ENCODE measurements at regions not wholly inside any gene's neighbourhood (a gene's known extent, or its start where the extent isn't known, plus 50 kb on each side); places are given as distances from the start of the nearest gene placed in this dataset.

- TF ChIP-seq CTCF (IDR thresholded peaks at IDR 0.05) = no peak
- TF ChIP-seq POLR2A (IDR thresholded peaks at IDR 0.05; ENCODE audit: low read depth) = no peak
- no peak for TF ChIP-seq EP300 (IDR thresholded peaks at IDR 0.05)
Observed at GRCh38 chr6:164436976-164437375, 872.4 kb downstream of the C6orf118 start.

All from esophagus muscularis mucosa (tissue), 4 donors.